Activated T-cell treated with anti-CD3 and anti-CD28 coated beads, Interleukin-2, amount 50 U/mL, for 72 hours (primary cell): ENCODE measurements at regions not wholly inside any gene's neighbourhood (a gene's known extent, or its start where the extent isn't known, plus 50 kb on each side); places are given as distances from the start of the nearest gene placed in this dataset.
"Not testable (repeated sequence)": the region's sequence is repeated elsewhere in the genome, so short reads cannot be mapped to it uniquely, and the experiment has no call there.

ENCODE experiments used
- ATAC-seq, 2 donors: fragments of 150-1000 bp; cut with Tn5 transposase; replicated peaks in 1 of 2; 2 replicates each; pipeline ENCODE4 v1.10.0; 2021; ENCODE audit warnings: moderate library complexity in 2 of 2, mild to moderate bottlenecking in 1 of 2
- DNase-seq, 2 donors: peaks; one replicate each; pipeline ENCODE4 v3.0.0; 2021 to 2022; ENCODE audit warnings: mixed read lengths in 1 of 2
- H3K27ac Mint-ChIP-seq: one replicate; pipeline ENCODE4 v1.8.0; 2022; ENCODE audit warnings: mild to moderate bottlenecking, moderate library complexity, mixed read lengths
- H3K27me3 Mint-ChIP-seq: one replicate; pipeline ENCODE4 v1.8.0; 2022; ENCODE audit warnings: low read depth, mixed read lengths
- H3K36me3 Mint-ChIP-seq, 2 donors: one replicate each; pipeline ENCODE4 v1.8.0; 2022; ENCODE audit warnings: mixed read lengths in 2 of 2, mild to moderate bottlenecking in 1 of 2; ENCODE audit not compliant: insufficient read depth in 2 of 2
- H3K4me1 Mint-ChIP-seq: one replicate; pipeline ENCODE4 v1.8.0; 2022; ENCODE audit warnings: low read depth, mixed read lengths
- H3K4me3 Mint-ChIP-seq, 2 donors: one replicate each; pipeline ENCODE4 v1.8.0; 2022; ENCODE audit warnings: mild to moderate bottlenecking in 2 of 2, mixed read lengths in 2 of 2, moderate library complexity in 2 of 2
- H3K9me3 Mint-ChIP-seq, 2 donors: one replicate each; pipeline ENCODE4 v1.8.0; 2022; ENCODE audit warnings: mixed read lengths in 2 of 2

DNA sequence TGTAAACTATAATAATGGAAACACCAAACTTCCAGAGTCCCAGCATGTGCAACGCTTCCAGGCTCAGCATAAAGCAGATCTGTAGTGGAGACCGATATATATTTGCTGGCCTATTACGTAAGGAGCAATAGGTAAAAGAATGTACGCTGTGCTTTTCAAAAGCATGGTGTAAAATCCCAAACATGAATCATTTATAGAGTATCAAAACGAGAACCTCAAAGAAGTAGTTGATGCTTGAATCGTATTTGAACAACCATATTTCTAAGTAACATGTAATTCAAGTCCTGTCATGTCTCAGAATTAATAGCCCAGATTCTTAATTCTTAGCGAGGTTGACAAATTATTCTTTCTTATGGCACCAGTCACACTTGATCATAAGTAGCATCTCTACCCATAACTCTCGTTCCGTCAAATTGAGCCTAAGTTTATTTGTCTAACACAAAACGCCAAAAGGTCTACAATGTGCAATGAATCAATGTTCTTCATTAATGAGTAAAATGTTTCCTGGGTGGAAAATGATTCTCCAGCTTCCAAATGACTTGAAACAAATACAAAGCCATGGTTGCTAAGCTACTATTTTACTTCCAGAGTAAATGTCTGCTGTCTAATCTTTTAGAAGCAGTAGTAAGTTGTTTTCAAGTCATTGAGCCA is 811.5 kb upstream of the FRG1 start:
- ATAC-seq: no peak
- Mint-ChIP-seq H3K4me3 (no peak overlapping the region), H3K9me3 (peaks cover 5 to 8% of the 10 kb centered on the region in 2 donors), H3K4me1 (no peaks in the 10 kb centered on the region), H3K27me3 (no peaks in the 10 kb centered on the region), H3K27ac (no peak overlapping the region), H3K36me3 (no peaks in the 10 kb centered on the region)
- no peak for DNase-seq

DNA sequence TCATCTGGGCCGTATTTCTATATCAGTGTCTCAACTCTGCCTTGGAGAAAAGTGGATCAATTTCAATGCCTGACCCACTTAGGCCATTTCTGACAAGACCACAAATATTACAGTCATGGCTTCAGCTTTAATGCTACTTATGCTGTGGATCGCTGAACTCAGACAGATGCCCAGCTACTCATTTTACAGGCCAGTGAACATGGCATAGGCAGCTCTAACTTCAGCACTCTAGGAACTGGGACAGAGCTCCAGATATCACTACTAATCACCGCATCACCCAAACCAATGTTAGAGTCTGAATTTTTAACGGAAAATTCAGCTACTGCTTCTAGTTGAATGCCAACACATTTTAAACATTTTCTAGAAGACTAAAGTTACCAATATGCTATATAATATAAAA is 809.6 kb upstream of the FRG1 start:
- Mint-ChIP-seq H3K27me3 (no peaks in the 10 kb centered on the region), H3K27ac (no peak overlapping the region), H3K4me1 (no peaks in the 10 kb centered on the region), H3K4me3 (no peak overlapping the region), H3K36me3 (no peaks in the 10 kb centered on the region), H3K9me3 (peaks cover 5% of the 10 kb centered on the region in 2 donors)
- DNase-seq (no peak), ATAC-seq (no peak)

DNA sequence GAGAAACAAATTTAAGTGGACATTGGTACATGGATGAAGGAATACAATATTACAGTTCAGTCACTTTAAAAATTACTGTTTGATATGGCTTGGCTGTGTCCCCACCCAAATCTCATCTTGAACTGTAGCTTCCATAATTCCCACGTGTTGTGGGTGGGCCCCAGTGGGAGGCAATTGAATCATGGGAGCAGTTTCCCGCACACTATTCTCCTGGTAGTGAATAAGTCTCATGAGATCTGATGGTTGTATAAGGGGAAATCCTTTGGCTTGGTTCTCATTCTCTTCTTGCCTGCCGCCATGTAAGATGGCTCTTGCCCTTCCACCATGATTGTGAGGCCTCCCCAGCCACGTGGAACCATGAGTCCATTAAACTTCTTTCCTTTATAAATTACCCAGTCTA is 804.2 kb upstream of the FRG1 start:
- Mint-ChIP-seq H3K27me3 (no peaks in the 10 kb centered on the region), H3K4me1 (no peaks in the 10 kb centered on the region), H3K36me3 (no peaks in the 10 kb centered on the region), H3K4me3 (no peak overlapping the region), H3K27ac (no peak overlapping the region), H3K9me3 (peaks cover 1 to 2% of the 10 kb centered on the region in 2 donors)
- DNase-seq (no peak), ATAC-seq (no peak)

DNA sequence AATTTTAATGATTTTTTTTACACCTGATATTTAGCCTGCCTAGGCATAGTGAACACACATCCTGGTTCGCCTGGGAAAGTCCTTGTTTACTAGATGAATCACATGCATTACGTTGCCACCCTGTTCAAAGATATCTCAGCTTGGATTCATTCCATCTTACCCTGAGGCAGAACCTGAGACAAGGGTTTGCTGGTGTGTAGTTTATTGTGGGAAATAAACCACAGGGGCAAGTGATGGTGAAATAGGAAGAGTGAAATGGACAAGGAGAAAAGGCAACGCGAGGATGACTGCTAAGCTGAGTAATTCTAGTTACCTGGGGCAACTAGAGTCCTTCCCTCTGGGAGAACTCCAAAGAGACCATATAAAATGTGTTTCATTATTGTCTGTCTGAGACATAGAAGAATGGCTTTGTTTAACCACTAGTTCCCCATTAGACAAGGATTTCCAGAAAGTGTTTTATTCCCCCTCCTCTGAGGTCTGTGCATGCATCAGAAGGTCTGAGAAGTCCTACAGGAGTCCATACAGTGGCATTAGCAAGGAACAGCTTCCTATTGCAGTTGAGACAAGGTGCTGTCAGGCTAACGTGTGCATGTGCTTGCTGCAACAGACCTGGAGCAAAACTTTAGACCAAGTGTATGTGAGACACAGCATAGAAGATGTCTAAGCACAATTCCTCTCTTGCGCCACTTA is 797.3 kb upstream of the FRG1 start:
- Mint-ChIP-seq H3K4me1 (no peaks in the 10 kb centered on the region), H3K27me3 (no peaks in the 10 kb centered on the region), H3K4me3 (no peak overlapping the region), H3K36me3 (no peaks in the 10 kb centered on the region), H3K9me3 (peaks cover 6 to 10% of the 10 kb centered on the region in 2 donors), H3K27ac (no peak overlapping the region)
- no peak for ATAC-seq
- no peak for DNase-seq

DNA sequence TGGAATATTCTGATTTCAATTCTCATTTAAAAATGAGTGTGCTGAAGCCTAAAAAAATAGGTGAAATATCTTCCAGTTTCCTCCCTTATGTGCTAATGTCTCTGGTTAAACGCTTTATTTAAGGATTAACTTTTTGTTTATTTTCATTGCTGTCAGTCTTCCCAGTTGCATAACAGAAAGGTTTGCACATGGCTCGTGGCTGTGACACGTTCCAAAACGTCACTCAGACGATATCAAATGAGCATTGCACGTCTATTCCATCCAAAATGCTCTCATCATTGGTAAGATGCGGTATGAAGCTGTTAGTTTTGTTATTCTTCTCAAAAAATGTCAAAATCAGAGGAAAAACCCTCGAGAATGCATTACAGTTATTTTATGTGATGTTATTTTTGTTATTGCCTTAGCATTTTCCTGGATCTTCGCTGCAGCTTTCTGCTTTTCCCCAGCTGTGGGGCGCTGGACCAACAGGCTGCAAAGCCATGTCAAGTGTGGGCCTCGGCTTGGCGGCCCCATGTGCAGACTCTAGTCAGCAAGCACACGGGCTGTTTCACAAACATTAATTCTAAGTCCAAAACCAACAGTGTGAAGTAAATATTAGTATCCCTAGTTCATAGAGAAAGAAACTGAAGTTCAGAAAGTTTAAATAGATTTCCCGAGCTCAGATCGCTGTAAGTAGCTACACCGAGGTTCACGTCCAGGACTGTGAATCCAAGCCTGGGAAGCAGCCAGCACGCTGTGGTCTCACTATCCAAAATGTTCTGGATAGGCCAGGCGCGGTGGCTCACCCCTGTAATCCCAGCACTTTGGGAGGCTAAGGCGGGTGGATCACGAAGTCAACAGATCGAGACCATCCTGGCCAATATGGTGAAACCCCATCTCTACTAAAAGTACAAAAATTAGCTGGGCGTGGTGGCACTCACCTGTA is 793.4 kb upstream of the FRG1 start:
- no peak for ATAC-seq

DNA sequence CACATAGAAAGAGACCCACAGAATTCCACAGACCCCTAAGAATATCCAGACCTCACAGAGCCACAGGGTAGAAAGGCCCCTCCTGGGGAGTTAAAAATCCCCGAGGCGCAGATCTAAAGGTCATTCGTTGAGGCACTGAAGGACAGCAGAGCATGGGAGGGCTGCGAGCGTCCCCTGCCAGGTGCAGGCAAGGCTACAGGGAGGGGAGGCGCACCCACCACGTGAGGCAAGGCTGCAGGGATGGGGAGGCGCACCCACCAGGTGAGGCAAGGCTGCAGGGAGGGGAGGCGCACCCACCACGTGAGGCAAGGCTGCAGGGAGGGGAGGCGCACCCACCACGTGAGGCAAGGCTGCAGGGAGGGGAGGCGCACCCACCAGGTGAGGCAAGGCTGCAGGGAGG is 785.6 kb upstream of the FRG1 start:
- ATAC-seq, H3K4me1 Mint-ChIP-seq, H3K4me3 Mint-ChIP-seq, H3K27ac Mint-ChIP-seq, H3K27me3 Mint-ChIP-seq, H3K36me3 Mint-ChIP-seq, DNase-seq: not testable (repeated sequence)
- H3K9me3 Mint-ChIP-seq: peaks cover 12 to 13% of the 10 kb centered on the region in 2 donors

More for the DNA sequence above, 793.4 kb upstream of the FRG1 start:
- H3K4me1 Mint-ChIP-seq: no peaks in the 10 kb centered on the region
- H3K36me3 Mint-ChIP-seq: no peaks in the 10 kb centered on the region
- H3K4me3 Mint-ChIP-seq: no peak overlapping the region
- H3K27me3 Mint-ChIP-seq: no peaks in the 10 kb centered on the region
- no peak for DNase-seq
- peaks cover 8 to 10% of the 10 kb centered on the region in 2 donors for H3K9me3 Mint-ChIP-seq
- H3K27ac Mint-ChIP-seq: no peak overlapping the region

DNA sequence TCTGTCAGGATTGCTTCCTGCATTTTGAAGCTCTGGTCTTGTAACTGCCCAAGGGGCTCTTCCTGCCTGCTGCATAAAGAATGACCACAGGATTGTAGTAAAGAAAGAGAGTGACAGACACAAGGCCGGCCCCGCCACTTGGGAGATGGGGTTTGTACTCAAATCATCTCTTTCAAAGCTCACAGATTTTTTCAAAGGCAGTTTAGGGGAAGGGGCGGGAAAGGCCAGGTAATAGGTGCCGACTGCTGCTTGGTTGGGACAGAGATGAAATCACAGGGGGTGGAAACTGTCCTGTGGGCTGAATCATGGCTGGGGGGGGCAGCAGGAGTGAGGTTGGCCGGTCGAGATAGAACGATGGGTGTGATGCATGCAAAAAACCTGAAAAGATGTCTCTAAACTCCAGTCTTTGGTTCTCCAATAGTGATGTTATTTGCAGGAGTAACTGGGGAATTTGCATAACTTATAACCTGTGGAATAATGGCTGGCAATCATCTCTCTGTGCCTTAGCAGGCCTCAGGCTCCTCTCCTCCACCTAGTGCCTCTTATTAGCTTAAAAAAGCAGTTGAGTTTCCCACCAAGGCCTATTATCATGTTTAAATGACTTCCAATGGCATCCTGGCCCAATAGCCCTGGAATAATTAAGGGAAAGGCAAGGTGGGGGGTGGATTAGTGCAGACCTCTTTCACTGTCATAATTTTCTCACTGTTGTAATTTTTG is 778.4 kb upstream of the FRG1 start:
- H3K4me3 Mint-ChIP-seq: no peak overlapping the region
- no peak for ATAC-seq
- no peaks in the 10 kb centered on the region for H3K4me1 Mint-ChIP-seq
- H3K27ac Mint-ChIP-seq: no peak overlapping the region
- H3K9me3 Mint-ChIP-seq: peaks cover 4 to 5% of the 10 kb centered on the region in 2 donors
- H3K36me3 Mint-ChIP-seq: no peaks in the 10 kb centered on the region
- no peaks in the 10 kb centered on the region for H3K27me3 Mint-ChIP-seq
- DNase-seq: no peak

DNA sequence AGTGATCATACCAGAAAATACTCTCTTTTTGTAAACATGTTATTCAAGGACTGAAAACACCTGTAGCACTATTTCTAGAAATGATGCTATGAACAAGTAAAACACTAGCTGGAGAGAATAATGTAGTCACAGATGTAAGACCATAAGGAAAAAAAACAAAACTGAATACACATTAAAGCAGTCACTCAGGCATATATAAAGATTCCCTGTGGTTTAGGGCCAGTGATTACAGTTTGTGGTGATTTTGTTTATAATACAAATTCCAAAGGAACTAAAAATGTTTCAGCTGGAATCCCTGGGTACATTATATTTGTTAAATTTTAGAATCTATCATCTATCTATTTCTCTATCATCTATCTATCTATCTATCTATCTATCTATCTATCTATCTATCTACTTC is 777.8 kb upstream of the FRG1 start:
- Mint-ChIP-seq H3K27me3 (no peaks in the 10 kb centered on the region), H3K9me3 (peaks cover 4 to 5% of the 10 kb centered on the region in 2 donors), H3K4me3 (no peak overlapping the region), H3K4me1 (no peaks in the 10 kb centered on the region), H3K27ac (no peak overlapping the region), H3K36me3 (no peaks in the 10 kb centered on the region)
- ATAC-seq (no peak), DNase-seq (no peak)

DNA sequence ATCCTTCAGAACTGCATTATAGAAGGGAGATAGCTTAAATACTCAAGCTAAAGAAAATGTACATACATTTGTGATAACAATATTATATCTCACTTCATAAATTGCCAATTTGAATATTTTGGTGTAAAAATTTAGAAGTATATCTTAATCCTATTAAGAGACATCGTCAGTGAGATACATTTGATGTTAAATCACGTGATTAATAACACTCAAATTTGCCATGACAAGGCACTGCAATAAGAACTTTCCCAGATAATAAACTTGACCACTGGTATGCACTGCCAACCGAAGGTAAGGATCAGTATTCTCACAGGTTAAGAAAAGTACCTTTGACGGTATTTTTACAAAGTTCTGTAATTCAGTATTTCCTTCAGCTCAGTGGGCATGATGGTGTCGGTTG is 764.7 kb upstream of the FRG1 start:
- DNase-seq: no peak
- Mint-ChIP-seq H3K36me3 (no peaks in the 10 kb centered on the region), H3K4me1 (no peaks in the 10 kb centered on the region), H3K27ac (no peak overlapping the region), H3K27me3 (no peaks in the 10 kb centered on the region), H3K9me3 (peaks cover 4 to 12% of the 10 kb centered on the region in 2 donors), H3K4me3 (no peak overlapping the region)
- no peak for ATAC-seq

DNA sequence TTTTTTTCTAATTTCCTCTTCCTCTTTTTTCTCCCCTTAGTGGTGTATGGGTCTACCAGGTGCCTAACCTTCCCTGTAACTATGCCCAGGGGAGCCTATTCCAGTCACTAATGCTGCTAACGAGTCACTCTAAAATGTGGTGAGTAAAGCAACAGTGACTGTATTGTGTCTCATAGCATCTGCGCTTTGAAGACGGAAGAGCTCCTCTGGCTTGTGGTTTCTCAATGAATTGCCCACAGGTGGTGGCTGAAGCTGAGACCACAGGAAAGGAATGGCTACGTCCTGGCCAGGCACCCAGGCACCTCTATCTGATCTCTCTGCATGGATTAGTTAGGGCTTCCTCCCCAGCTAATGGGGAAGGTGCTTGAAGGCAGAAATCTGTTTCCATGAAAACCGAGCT is 763.5 kb upstream of the FRG1 start:
- Mint-ChIP-seq H3K27ac (no peak overlapping the region), H3K4me1 (no peaks in the 10 kb centered on the region), H3K4me3 (no peak overlapping the region), H3K36me3 (no peaks in the 10 kb centered on the region), H3K9me3 (peaks cover 2 to 7% of the 10 kb centered on the region in 2 donors), H3K27me3 (no peaks in the 10 kb centered on the region)
- DNase-seq: no peak
- no peak for ATAC-seq

DNA sequence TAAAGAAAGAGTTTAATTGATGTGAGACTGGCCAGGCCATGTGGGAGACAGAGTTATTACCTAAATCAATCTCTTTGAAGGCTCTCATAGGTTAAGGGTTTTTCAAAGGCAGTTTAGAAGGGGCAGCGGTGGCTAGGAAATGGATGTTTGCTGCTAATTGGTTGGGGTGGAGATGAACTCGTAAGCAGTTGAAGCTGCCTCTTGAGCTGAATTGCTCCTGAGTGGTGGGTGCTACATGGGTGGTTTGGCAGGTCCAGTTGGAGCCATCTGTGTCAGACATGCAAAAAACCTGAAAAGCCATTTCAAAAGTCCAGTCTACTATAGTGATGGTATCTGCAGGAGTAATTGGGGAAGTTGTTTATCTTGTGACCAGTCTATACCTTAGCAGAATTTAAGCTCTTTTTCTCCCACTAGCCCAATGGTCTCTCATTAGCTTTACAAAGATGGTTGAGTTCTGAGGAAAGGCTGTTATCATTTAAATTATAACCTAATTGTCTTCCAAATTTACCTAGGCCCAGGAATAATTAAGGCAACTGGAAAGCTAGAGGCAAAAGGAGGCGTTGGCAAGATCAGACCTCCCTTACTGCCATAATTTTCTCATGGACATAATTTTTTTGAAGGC is 762.4 kb upstream of the FRG1 start:
- DNase-seq (no peak), ATAC-seq (no peak)
- H3K9me3 Mint-ChIP-seq: peaks cover 2 to 4% of the 10 kb centered on the region in 2 donors
- H3K27ac Mint-ChIP-seq: no peak overlapping the region
- H3K27me3 Mint-ChIP-seq: no peaks in the 10 kb centered on the region
- no peak overlapping the region for H3K4me3 Mint-ChIP-seq
- H3K4me1 Mint-ChIP-seq: no peaks in the 10 kb centered on the region
- no peaks in the 10 kb centered on the region for H3K36me3 Mint-ChIP-seq

DNA sequence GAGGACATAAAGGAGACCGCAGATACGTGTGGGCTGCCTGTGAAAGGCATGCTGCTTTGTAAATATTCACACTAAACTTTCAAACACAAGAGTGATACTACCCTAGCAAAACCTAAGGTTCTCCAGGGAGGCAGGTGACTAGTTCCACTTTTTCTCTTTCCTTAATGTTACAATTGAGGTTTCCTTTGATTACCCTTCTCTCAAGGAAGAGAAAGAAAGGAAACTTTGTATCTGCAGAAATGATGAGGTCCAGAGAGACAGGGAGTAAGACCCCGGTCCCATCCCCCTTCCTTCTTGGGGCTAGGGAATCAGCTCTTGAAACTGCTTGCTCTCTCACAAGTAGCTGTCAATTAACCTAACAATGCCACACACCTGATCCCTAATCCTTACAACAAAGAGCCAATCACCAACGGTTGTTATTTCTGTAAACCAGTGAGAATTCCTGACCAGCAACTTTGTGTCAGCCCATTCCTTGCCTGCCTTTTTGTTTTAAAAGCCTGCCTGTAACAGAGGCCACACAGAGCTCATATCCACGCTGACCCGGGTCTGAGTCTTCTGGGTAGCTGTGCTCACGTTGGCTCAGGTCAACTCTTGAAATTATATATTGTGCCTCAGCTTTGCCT is 754.8 kb upstream of the FRG1 start:
- ATAC-seq: no peak
- H3K4me1 Mint-ChIP-seq: no peaks in the 10 kb centered on the region
- H3K4me3 Mint-ChIP-seq: no peak overlapping the region
- DNase-seq: no peak
- peaks cover 0 to 5% of the 10 kb centered on the region in 2 donors for H3K9me3 Mint-ChIP-seq
- H3K36me3 Mint-ChIP-seq: peaks cover 0 to 2% of the 10 kb centered on the region in 2 donors
- no peaks in the 10 kb centered on the region for H3K27me3 Mint-ChIP-seq
- H3K27ac Mint-ChIP-seq: no peak overlapping the region
